ENCODE measurements at regions not wholly inside any gene's neighbourhood (a gene's known extent, or its start where the extent isn't known, plus 50 kb on each side); places are given as distances from the start of the nearest gene placed in this dataset.

GRCh38 chr15:97837896-97838295 lies 122.6 kb upstream of the ARRDC4 start (continued):
- TF ChIP-seq KAT8 (CRISPR knock-in tag; IDR thresholded peaks at IDR 0.05) (no peak), ZNF136 (CRISPR knock-in tag; IDR thresholded peaks at IDR 0.05; ENCODE audit: low read depth) (no peak), ZNF281 (CRISPR knock-in tag; IDR thresholded peaks at IDR 0.05; ENCODE audit: borderline replicate concordance) (no peak), FOSL2 (CRISPR knock-in tag; IDR thresholded peaks at IDR 0.05) (no peak)

GRCh38 chr15:97838606-97839210 lies 121.8 kb upstream of the ARRDC4 start:
- H4K20me1 ChIP-seq (ENCODE audit: insufficient read depth, low read length): no peaks in the 10 kb centered on the region
- DNase-seq (ENCODE audit: low spot score): no peak
- H3K36me3 ChIP-seq (replicated peaks in 1 of 2; ENCODE audit: control insufficient read depth in 1 of 2, insufficient read depth in 2 of 2, low read length in 2 of 2): no peaks in the 10 kb centered on the region
- H3K79me2 ChIP-seq (ENCODE audit: insufficient read depth, low read length): no peaks in the 10 kb centered on the region
- 33% methylated on average over 16 of the region's 16 CpGs for WGBS (ENCODE audit: low lambda C conversion rate)
- ChIA-PET CTCF (ENCODE audit: low intra/inter-chr PET ratio, low total read pairs) (no interaction called here), POLR2A (no interaction called here)
- intact Hi-C loops (cut with micrococcal nuclease; ENCODE audit: unreplicated experiment): no loop called here
- no peak overlapping the region for H2AFZ ChIP-seq (ENCODE audit: low read length)
- no peak overlapping the region for H3K9ac ChIP-seq (ENCODE audit: insufficient read depth, low read depth, low read length)
- in situ Hi-C loops (cut with HindIII; ENCODE audit: extremely low pct_ligation_motif_present, low pct_unique_long_range_greater_than_20kb): no loop called here
- ATAC-seq: no peak
- no peaks in the 10 kb centered on the region; a peak in 1 of 5 replicates for H3K27me3 ChIP-seq (ENCODE audit: control insufficient read depth in 1 of 2, insufficient read depth in 2 of 2, low read length in 2 of 2)
- H3K9me3 ChIP-seq (ENCODE audit: low read length): 0 out of 2 replicates have a peak, but pooled peaks cover 5% of the 10 kb centered on the region
- TF ChIP-seq CENPT (CRISPR knock-in tag; IDR thresholded peaks at IDR 0.05; ENCODE audit: low read depth): no peak
- no peak for TF ChIP-seq DDIT3 (CRISPR knock-in tag; IDR thresholded peaks at IDR 0.05)
- TF ChIP-seq ZNF790 (CRISPR knock-in tag; IDR thresholded peaks at IDR 0.05; ENCODE audit: borderline replicate concordance): no peak
- no peak for TF ChIP-seq KAT7 (CRISPR knock-in tag; IDR thresholded peaks at IDR 0.05; ENCODE audit: borderline replicate concordance)
- no peak for TF ChIP-seq XRCC5 (optimal IDR thresholded peaks at IDR 0.05; ENCODE audit: low read length)
- TF ChIP-seq MLX (CRISPR knock-in tag; IDR thresholded peaks at IDR 0.05): no peak
- TF ChIP-seq PHF5A (CRISPR knock-in tag; IDR thresholded peaks at IDR 0.05; ENCODE audit: low read depth, unreplicated experiment): no peak
- no peak for TF ChIP-seq BRCA1 (CRISPR knock-in tag; IDR thresholded peaks at IDR 0.05)
- no peak for TF ChIP-seq YEATS2 (CRISPR knock-in tag; IDR thresholded peaks at IDR 0.05; ENCODE audit: borderline replicate concordance)
- no peak overlapping the region for H3K27ac ChIP-seq (ENCODE audit: extremely low read length, insufficient read depth, low read length)
- no peak overlapping the region for H3K4me3 ChIP-seq (replicated peaks in 1 of 3; ENCODE audit: insufficient read depth in 1 of 3, low read depth in 2 of 3, low read length in 3 of 3)
- FAIRE-seq: no peak
- BruUV-seq (replicated peaks): no TSS peak
- H3K4me1 ChIP-seq (ENCODE audit: insufficient read depth, low read length): no peaks in the 10 kb centered on the region
- no peak overlapping the region for H3K4me2 ChIP-seq (ENCODE audit: low read depth, low read length)

Measured in HepG2 (cell line).